ENCODE measurements at regions not wholly inside any gene's neighbourhood (a gene's known extent, or its start where the extent isn't known, plus 50 kb on each side); places are given as distances from the start of the nearest gene placed in this dataset.

DNA sequence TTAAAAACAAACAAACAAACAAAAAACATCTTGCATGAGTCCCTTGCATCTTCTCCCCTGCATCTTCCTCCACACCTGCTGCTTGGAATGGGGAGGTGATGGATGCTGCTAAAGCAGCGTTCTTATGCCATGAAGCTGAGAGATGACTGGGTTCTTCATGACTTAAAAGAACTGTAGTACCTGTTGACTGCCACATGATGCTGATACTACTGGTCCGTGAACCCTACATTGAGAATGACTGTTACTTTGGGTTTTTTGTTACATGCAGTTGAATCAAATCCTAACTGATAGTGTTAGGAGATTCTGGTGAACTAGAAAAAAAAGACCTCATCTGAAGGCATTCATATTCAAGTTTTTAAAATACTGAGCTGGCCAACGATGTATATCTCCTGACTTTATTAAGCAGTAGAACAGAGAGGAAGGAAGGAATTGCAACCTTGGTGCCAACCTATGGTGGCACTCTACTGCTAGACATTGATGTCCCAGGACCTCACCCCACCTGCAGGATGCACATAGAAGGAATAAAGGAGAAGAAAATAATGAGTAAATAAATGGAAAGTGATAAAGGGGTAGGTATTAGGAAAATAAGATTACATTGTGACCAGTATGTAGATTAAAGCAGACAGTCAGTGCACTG lies 63.2 kb upstream of the SPAG16 start:
- TF ChIP-seq POLR2AphosphoS5 (IDR thresholded peaks at IDR 0.05; ENCODE audit: low read depth, low read length) = no peak
- TF ChIP-seq, protein P1, sequence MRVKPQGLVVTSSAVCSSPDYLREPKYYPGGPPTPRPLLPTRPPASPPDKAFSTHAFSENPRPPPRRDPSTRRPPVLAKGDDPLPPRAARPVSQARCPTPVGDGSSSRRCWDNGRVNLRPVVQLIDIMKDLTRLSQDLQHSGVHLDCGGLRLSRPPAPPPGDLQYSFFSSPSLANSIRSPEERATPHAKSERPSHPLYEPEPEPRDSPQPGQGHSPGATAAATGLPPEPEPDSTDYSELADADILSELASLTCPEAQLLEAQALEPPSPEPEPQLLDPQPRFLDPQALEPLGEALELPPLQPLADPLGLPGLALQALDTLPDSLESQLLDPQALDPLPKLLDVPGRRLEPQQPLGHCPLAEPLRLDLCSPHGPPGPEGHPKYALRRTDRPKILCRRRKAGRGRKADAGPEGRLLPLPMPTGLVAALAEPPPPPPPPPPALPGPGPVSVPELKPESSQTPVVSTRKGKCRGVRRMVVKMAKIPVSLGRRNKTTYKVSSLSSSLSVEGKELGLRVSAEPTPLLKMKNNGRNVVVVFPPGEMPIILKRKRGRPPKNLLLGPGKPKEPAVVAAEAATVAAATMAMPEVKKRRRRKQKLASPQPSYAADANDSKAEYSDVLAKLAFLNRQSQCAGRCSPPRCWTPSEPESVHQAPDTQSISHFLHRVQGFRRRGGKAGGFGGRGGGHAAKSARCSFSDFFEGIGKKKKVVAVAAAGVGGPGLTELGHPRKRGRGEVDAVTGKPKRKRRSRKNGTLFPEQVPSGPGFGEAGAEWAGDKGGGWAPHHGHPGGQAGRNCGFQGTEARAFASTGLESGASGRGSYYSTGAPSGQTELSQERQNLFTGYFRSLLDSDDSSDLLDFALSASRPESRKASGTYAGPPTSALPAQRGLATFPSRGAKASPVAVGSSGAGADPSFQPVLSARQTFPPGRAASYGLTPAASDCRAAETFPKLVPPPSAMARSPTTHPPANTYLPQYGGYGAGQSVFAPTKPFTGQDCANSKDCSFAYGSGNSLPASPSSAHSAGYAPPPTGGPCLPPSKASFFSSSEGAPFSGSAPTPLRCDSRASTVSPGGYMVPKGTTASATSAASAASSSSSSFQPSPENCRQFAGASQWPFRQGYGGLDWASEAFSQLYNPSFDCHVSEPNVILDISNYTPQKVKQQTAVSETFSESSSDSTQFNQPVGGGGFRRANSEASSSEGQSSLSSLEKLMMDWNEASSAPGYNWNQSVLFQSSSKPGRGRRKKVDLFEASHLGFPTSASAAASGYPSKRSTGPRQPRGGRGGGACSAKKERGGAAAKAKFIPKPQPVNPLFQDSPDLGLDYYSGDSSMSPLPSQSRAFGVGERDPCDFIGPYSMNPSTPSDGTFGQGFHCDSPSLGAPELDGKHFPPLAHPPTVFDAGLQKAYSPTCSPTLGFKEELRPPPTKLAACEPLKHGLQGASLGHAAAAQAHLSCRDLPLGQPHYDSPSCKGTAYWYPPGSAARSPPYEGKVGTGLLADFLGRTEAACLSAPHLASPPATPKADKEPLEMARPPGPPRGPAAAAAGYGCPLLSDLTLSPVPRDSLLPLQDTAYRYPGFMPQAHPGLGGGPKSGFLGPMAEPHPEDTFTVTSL (CRISPR knock-in tag; IDR thresholded peaks at IDR 0.05; ENCODE audit: borderline replicate concordance) = no peak
- no peak for TF ChIP-seq MZF1 (CRISPR knock-in tag; IDR thresholded peaks at IDR 0.05; ENCODE audit: borderline replicate concordance)
- no peak for TF ChIP-seq ETV6 (CRISPR knock-in tag; conservative IDR thresholded peaks at IDR 0.05)
- TF ChIP-seq ZNF20 (CRISPR knock-in tag; IDR thresholded peaks at IDR 0.05) = no peak
- no peak for TF ChIP-seq POLR2A (IDR thresholded peaks at IDR 0.05; ENCODE audit: insufficient read depth in 1 of 2, low read depth in 2 of 2, low read length in 2 of 2)
- TF ChIP-seq GATAD1 (CRISPR knock-in tag; IDR thresholded peaks at IDR 0.05) = no peak
